ENCODE measurements at regions not wholly inside any gene's neighbourhood (a gene's known extent, or its start where the extent isn't known, plus 50 kb on each side); places are given as distances from the start of the nearest gene placed in this dataset.

DNA sequence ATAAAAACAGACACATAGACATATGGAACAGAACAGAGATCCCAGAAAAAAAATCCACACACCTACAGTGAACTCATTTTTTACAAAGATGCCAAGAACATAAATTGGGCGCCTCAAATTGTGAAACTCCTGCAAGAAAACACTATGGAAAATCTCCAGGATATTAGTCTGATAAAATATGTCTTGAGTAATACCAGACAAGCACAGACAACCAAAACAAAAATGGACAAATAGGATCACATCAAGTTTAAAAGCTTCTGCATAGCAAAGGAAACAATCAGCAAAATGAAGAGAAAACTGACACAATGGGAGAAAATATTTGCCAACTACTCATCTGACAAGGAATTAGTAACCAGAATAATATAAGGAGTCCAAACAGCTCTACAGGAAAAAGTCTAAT lies 337.3 kb upstream of the DIPK2B start:
- no peaks in the 10 kb centered on the region for H3K27me3 ChIP-seq (ENCODE audit: control insufficient read depth, insufficient read depth, low read length)
- H3K27ac ChIP-seq (ENCODE audit: low read length): no peak overlapping the region
- H3K4me3 ChIP-seq (ENCODE audit: low read length): no peak overlapping the region
- peaks cover 17% of the 10 kb centered on the region for H3K9me3 ChIP-seq (ENCODE audit: control insufficient read depth, low read depth, low read length)
- H3K4me1 ChIP-seq (ENCODE audit: control insufficient read depth, low read depth, low read length): no peaks in the 10 kb centered on the region
- no peak overlapping the region for H3K9ac ChIP-seq (ENCODE audit: low read length)
- no peaks in the 10 kb centered on the region for H3K36me3 ChIP-seq (ENCODE audit: control insufficient read depth, low read depth, low read length)

DNA sequence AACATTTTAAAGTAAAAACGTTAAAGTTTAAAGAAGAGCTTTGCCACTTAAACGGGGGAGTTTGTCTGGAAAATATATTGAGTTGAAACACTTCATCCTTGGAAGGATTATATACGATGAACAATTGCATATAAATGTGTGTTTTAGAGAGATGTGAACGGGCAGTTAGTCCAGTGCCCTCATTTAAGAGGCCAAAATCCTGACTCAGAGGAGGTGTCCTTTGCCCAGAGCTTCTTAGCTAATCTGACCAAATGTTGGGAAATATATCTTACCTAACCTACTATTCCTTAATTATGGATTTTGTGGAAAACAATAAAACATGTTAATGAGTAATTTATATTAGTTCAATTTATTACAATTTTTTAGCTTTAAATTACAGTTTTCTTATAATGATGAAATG lies 327.2 kb upstream of the DIPK2B start:
- Histone ChIP-seq H3K27me3 (ENCODE audit: control insufficient read depth, insufficient read depth, low read length) (no peaks in the 10 kb centered on the region), H3K4me1 (ENCODE audit: control insufficient read depth, low read depth, low read length) (no peaks in the 10 kb centered on the region), H3K4me3 (ENCODE audit: low read length) (no peak overlapping the region), H3K27ac (ENCODE audit: low read length) (no peak overlapping the region), H3K36me3 (ENCODE audit: control insufficient read depth, low read depth, low read length) (no peaks in the 10 kb centered on the region), H3K9ac (ENCODE audit: low read length) (no peak overlapping the region), H3K9me3 (ENCODE audit: control insufficient read depth, low read depth, low read length) (peaks cover 11% of the 10 kb centered on the region)

DNA sequence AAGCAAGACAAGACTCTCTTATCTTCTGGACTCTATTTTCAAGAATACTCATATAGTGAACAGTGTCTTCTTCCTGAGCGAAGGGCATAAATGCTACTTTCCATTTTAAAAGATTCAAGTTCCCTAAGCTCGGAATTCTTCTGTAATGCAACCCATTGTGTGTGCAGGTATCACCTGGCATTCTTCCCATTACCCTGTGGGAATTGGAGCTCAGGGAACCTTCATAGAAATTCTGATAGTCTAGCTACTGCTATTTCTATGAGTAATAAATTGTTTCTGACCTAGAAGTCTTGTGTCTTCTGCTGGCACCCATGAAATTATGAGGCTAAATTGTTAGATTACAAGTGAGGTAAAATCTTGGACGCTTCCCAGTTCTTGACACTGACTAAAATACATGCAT lies 324.1 kb upstream of the DIPK2B start:
- Histone ChIP-seq H3K4me1 (ENCODE audit: control insufficient read depth, low read depth, low read length) (no peaks in the 10 kb centered on the region), H3K27me3 (ENCODE audit: control insufficient read depth, insufficient read depth, low read length) (no peaks in the 10 kb centered on the region), H3K4me3 (ENCODE audit: low read length) (no peak overlapping the region), H3K36me3 (ENCODE audit: control insufficient read depth, low read depth, low read length) (no peaks in the 10 kb centered on the region), H3K9me3 (ENCODE audit: control insufficient read depth, low read depth, low read length) (peaks cover 9% of the 10 kb centered on the region), H3K27ac (ENCODE audit: low read length) (no peak overlapping the region), H3K9ac (ENCODE audit: low read length) (no peak overlapping the region)

GRCh38 chrX:45524296-45524695 lies 323.6 kb upstream of the DIPK2B start:
- Histone ChIP-seq H3K4me3 (ENCODE audit: low read length) (no peak overlapping the region), H3K9ac (ENCODE audit: low read length) (no peak overlapping the region), H3K4me1 (ENCODE audit: control insufficient read depth, low read depth, low read length) (no peaks in the 10 kb centered on the region), H3K9me3 (ENCODE audit: control insufficient read depth, low read depth, low read length) (peaks cover 7% of the 10 kb centered on the region), H3K27me3 (ENCODE audit: control insufficient read depth, insufficient read depth, low read length) (no peaks in the 10 kb centered on the region), H3K36me3 (ENCODE audit: control insufficient read depth, low read depth, low read length) (no peaks in the 10 kb centered on the region), H3K27ac (ENCODE audit: low read length) (no peak overlapping the region)

- Histone ChIP-seq H3K36me3 (ENCODE audit: control insufficient read depth, low read depth, low read length) (no peaks in the 10 kb centered on the region), H3K4me3 (ENCODE audit: low read length) (no peak overlapping the region), H3K9ac (ENCODE audit: low read length) (no peak overlapping the region), H3K4me1 (ENCODE audit: control insufficient read depth, low read depth, low read length) (peaks cover 5% of the 10 kb centered on the region), H3K27ac (ENCODE audit: low read length) (no peak overlapping the region), H3K9me3 (ENCODE audit: control insufficient read depth, low read depth, low read length) (peaks cover 13% of the 10 kb centered on the region), H3K27me3 (ENCODE audit: control insufficient read depth, insufficient read depth, low read length) (no peaks in the 10 kb centered on the region)
Observed at GRCh38 chrX:45518552-45518951, 317.9 kb upstream of the DIPK2B start.

- Histone ChIP-seq H3K9ac (ENCODE audit: low read length) (no peak overlapping the region), H3K36me3 (ENCODE audit: control insufficient read depth, low read depth, low read length) (no peaks in the 10 kb centered on the region)
Observed at GRCh38 chrX:45517090-45517973, 316.7 kb upstream of the DIPK2B start.

GRCh38 chrX:45515262-45516215 lies 314.9 kb upstream of the DIPK2B start:
- Histone ChIP-seq H3K9ac (ENCODE audit: low read length) (no peak overlapping the region), H3K27ac (ENCODE audit: low read length) (no peak overlapping the region), H3K36me3 (ENCODE audit: control insufficient read depth, low read depth, low read length) (no peaks in the 10 kb centered on the region), H3K9me3 (ENCODE audit: control insufficient read depth, low read depth, low read length) (peaks cover 8% of the 10 kb centered on the region), H3K4me3 (ENCODE audit: low read length) (no peak overlapping the region), H3K27me3 (ENCODE audit: control insufficient read depth, insufficient read depth, low read length) (no peaks in the 10 kb centered on the region), H3K4me1 (ENCODE audit: control insufficient read depth, low read depth, low read length) (peaks cover 5% of the 10 kb centered on the region)

More at GRCh38 chrX:45517090-45517973, 316.7 kb upstream of the DIPK2B start:
- Histone ChIP-seq H3K27me3 (ENCODE audit: control insufficient read depth, insufficient read depth, low read length) (no peaks in the 10 kb centered on the region), H3K4me3 (ENCODE audit: low read length) (no peak overlapping the region), H3K27ac (ENCODE audit: low read length) (no peak overlapping the region), H3K9me3 (ENCODE audit: control insufficient read depth, low read depth, low read length) (peaks cover 13% of the 10 kb centered on the region), H3K4me1 (ENCODE audit: control insufficient read depth, low read depth, low read length) (peaks cover 5% of the 10 kb centered on the region)

GRCh38 chrX:45513042-45513441 lies 312.4 kb upstream of the DIPK2B start:
- H3K36me3 ChIP-seq (ENCODE audit: control insufficient read depth, low read depth, low read length): no peaks in the 10 kb centered on the region
- H3K9me3 ChIP-seq (ENCODE audit: control insufficient read depth, low read depth, low read length): no peaks in the 10 kb centered on the region
- no peak overlapping the region for H3K4me3 ChIP-seq (ENCODE audit: low read length)
- H3K4me1 ChIP-seq (ENCODE audit: control insufficient read depth, low read depth, low read length): peaks cover 5% of the 10 kb centered on the region
- H3K9ac ChIP-seq (ENCODE audit: low read length): no peak overlapping the region
- H3K27ac ChIP-seq (ENCODE audit: low read length): no peak overlapping the region
- H3K27me3 ChIP-seq (ENCODE audit: control insufficient read depth, insufficient read depth, low read length): no peaks in the 10 kb centered on the region

DNA sequence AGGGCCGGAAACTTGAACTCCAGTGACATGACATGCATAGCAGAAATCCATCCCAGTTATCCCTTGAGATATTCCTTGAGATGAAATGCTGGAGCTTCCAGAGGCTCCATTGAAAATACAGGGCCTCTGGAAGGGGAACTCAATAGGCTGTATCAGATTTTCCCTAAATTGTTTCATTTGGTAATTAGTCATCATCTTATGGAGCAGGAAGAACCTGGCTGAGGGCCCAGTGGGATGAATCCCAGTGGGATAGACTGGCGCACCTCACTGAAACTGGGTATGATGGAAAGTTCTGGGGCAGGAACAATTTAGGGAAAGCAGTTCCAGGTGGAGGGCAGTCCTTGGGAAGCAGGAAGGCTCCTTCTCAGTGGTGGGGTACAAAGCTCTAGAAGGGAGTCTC lies 307.8 kb upstream of the DIPK2B start:
- no peaks in the 10 kb centered on the region for H3K36me3 ChIP-seq (ENCODE audit: control insufficient read depth, low read depth, low read length)
- H3K27ac ChIP-seq (ENCODE audit: low read length): no peak overlapping the region
- H3K9me3 ChIP-seq (ENCODE audit: control insufficient read depth, low read depth, low read length): peaks cover 6% of the 10 kb centered on the region
- no peaks in the 10 kb centered on the region for H3K27me3 ChIP-seq (ENCODE audit: control insufficient read depth, insufficient read depth, low read length)
- H3K4me3 ChIP-seq (ENCODE audit: low read length): no peak overlapping the region
- no peak overlapping the region for H3K9ac ChIP-seq (ENCODE audit: low read length)
- peaks cover 5% of the 10 kb centered on the region for H3K4me1 ChIP-seq (ENCODE audit: control insufficient read depth, low read depth, low read length)

DNA sequence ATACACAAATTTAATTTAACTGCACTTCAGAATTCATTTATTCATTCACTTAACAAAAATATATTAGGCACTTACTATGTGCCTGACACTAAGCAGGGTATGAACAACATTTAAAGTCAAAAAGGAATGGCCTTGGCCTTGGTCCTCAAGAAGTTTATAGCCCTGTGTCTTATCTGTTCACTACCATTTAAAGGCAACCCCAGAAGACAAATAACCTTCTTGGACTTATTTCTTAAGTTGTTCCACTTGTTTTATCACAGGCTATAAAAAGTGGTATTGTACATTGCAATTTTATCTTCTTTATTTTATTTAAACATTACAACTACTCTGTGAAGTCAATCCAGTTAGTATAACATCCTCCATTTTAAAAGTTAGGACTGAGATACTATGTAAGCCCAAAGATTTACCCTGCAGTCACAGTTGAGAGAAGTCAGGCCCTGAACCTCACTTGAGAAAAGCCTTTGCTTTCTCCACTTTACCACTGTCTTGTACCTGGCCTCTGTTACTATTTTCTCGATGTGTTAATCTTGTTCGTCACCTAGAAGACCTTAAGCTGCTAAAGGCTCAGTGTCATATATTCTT lies 305.6 kb upstream of the DIPK2B start:
- Histone ChIP-seq H3K9ac (ENCODE audit: low read length) (no peak overlapping the region), H3K36me3 (ENCODE audit: control insufficient read depth, low read depth, low read length) (no peaks in the 10 kb centered on the region), H3K27ac (ENCODE audit: low read length) (no peak overlapping the region), H3K4me1 (ENCODE audit: control insufficient read depth, low read depth, low read length) (peaks cover 5% of the 10 kb centered on the region), H3K4me3 (ENCODE audit: low read length) (no peak overlapping the region), H3K27me3 (ENCODE audit: control insufficient read depth, insufficient read depth, low read length) (no peaks in the 10 kb centered on the region), H3K9me3 (ENCODE audit: control insufficient read depth, low read depth, low read length) (peaks cover 12% of the 10 kb centered on the region)

- no peak overlapping the region for H3K27ac ChIP-seq (ENCODE audit: low read length)
- H3K9ac ChIP-seq (ENCODE audit: low read length): no peak overlapping the region
- peaks cover 15% of the 10 kb centered on the region for H3K9me3 ChIP-seq (ENCODE audit: control insufficient read depth, low read depth, low read length)
- H3K4me1 ChIP-seq (ENCODE audit: control insufficient read depth, low read depth, low read length): peaks cover 5% of the 10 kb centered on the region
- no peak overlapping the region for H3K4me3 ChIP-seq (ENCODE audit: low read length)
- H3K36me3 ChIP-seq (ENCODE audit: control insufficient read depth, low read depth, low read length): no peaks in the 10 kb centered on the region
- H3K27me3 ChIP-seq (ENCODE audit: control insufficient read depth, insufficient read depth, low read length): no peaks in the 10 kb centered on the region
Observed at GRCh38 chrX:45505214-45505613, 304.5 kb upstream of the DIPK2B start.

Data from iPS-18a (cell line).